DMS153 treated with DMSO at 0.1 percent for 48 hours (cell line): ENCODE measurements at regions not wholly inside any gene's neighbourhood (a gene's known extent, or its start where the extent isn't known, plus 50 kb on each side); places are given as distances from the start of the nearest gene placed in this dataset.

ENCODE experiments used
- DNase-seq: peaks from one replicate; lab custom pipeline; 2025; ENCODE audit not compliant: unreplicated experiment; lab: John Stamatoyannopoulos, UW

- DNase-seq, result no peak
These were observed 199.1 kb upstream of the NRXN1 start for GRCh38 chr2:51231071-51231470.

GRCh38 chr2:51225377-51225776 is 193.4 kb upstream of the NRXN1 start:
- no peak for DNase-seq

- DNase-seq, result no peak
These were observed 192.9 kb upstream of the NRXN1 start for GRCh38 chr2:51224790-51225189.

- no peak for DNase-seq
These were observed 190.2 kb upstream of the NRXN1 start for GRCh38 chr2:51222106-51222505.

- no peak for DNase-seq
These were observed 188.7 kb upstream of the NRXN1 start for GRCh38 chr2:51220606-51221005.

- no peak for DNase-seq
These were observed 188.1 kb upstream of the NRXN1 start for GRCh38 chr2:51220080-51220479.

GRCh38 chr2:51219468-51219867 is 187.5 kb upstream of the NRXN1 start:
- DNase-seq, result no peak

GRCh38 chr2:51218047-51218446 is 186.1 kb upstream of the NRXN1 start:
- no peak for DNase-seq

- no peak for DNase-seq
These were observed 181.9 kb upstream of the NRXN1 start for GRCh38 chr2:51213826-51214225.

- DNase-seq, result no peak
These were observed 180.4 kb upstream of the NRXN1 start for GRCh38 chr2:51212374-51212773.

GRCh38 chr2:51208521-51208920 is 176.6 kb upstream of the NRXN1 start:
- no peak for DNase-seq

- no peak for DNase-seq
These were observed 169.4 kb upstream of the NRXN1 start for GRCh38 chr2:51201295-51201694.

- no peak for DNase-seq
These were observed 162.7 kb upstream of the NRXN1 start for GRCh38 chr2:51194656-51195055.

- no peak for DNase-seq
These were observed 138.3 kb upstream of the NRXN1 start for GRCh38 chr2:51170273-51170672.

GRCh38 chr2:51165534-51166260 is 133.8 kb upstream of the NRXN1 start:
- no peak for DNase-seq

- peak; percentile 82 for DNase-seq
These were observed 126.3 kb upstream of the NRXN1 start for GRCh38 chr2:51158251-51158650.

GRCh38 chr2:51153236-51153635 is 121.3 kb upstream of the NRXN1 start:
- no peak for DNase-seq

GRCh38 chr2:51151490-51152140 is 119.7 kb upstream of the NRXN1 start:
- no peak for DNase-seq

- DNase-seq, result no peak
These were observed 117.8 kb upstream of the NRXN1 start for GRCh38 chr2:51149725-51150124.

GRCh38 chr2:51145761-51146160 is 113.8 kb upstream of the NRXN1 start:
- no peak for DNase-seq

- DNase-seq, result no peak
These were observed 88.9 kb upstream of the NRXN1 start for GRCh38 chr2:51120754-51121280.

GRCh38 chr2:51111532-51111931 is 79.6 kb upstream of the NRXN1 start:
- DNase-seq, result no peak

GRCh38 chr2:51108794-51109193 is 76.9 kb upstream of the NRXN1 start:
- DNase-seq, result no peak
